Prostate gland (tissue), 2 donors: ENCODE measurements at regions not wholly inside any gene's neighbourhood (a gene's known extent, or its start where the extent isn't known, plus 50 kb on each side); places are given as distances from the start of the nearest gene placed in this dataset.

ENCODE experiments used
- DNase-seq: peaks from one replicate; pipeline ENCODE4 v3.0.0-alpha.2; 2019; ENCODE audit warnings: low spot score
- H3K27ac ChIP-seq, 2 donors: fragments of 200-600 bp; sonication (generic); 2 replicates each; pipeline ENCODE4 v1.5.1; 2017 to 2019
- H3K27me3 ChIP-seq: fragments of 200-600 bp; sonication (generic); replicated peaks from 2 replicates; pipeline ENCODE4 v1.5.1; 2019; ENCODE audit not compliant: insufficient read depth
- H3K36me3 ChIP-seq, 2 donors: fragments of 200-600 bp; sonication (generic); 1 replicate in 1 of 2; 2 replicates in 1 of 2; pipeline versions ENCODE4 v1.5.1 to v1.8.1; 2017 to 2019
- H3K4me1 ChIP-seq: fragments of 200-600 bp; sonication (generic); replicated peaks from 2 replicates; pipeline ENCODE4 v1.5.1; 2019
- H3K4me3 ChIP-seq, 2 donors: fragments of 200-600 bp; sonication (generic); 2 replicates each; pipeline ENCODE4 v1.5.1; 2017 to 2019
- H3K9me3 ChIP-seq: fragments of 200-600 bp; sonication (generic); 2 replicates; pipeline ENCODE4 v1.5.1; 2017
- POLR2A ChIP-seq: fragments of 450-650 bp; IDR thresholded peaks from one replicate; pipeline ENCODE4 v1.6.1; 2016; ENCODE audit warnings: antibody characterized with exemption, mild to moderate bottlenecking
- POLR2AphosphoS5 ChIP-seq: sonication (generic); formaldehyde crosslinking; IDR thresholded peaks from one replicate; pipeline ENCODE4 v1.6.1; 2017; ENCODE audit warnings: antibody characterized with exemption
- WGBS: methylation state at CpG from one replicate; pipeline ENCODE4 v1.1.5; 2018; 5-methylcytosine and 5-hydroxymethylcytosine counted together
- intact Hi-C: fragments of 100-400 bp; cut with DNase I; formaldehyde crosslinking; loops from one replicate; pipeline ENCODE4 v1.14.2; 2022
- TF ChIP-seq, protein P1 (sequence below), 4 experiments: fragments of 200-600 bp in 2 of 4; fragments of 450-650 bp in 2 of 4; sonication (generic) in 2 of 4; IDR thresholded peaks; 1 replicate in 3 of 4; 2 replicates in 1 of 4; pipeline ENCODE4 v1.5.1; 2016 to 2019; ENCODE audit warnings: antibody characterized with exemption in 4 of 4, mild to moderate bottlenecking in 2 of 4, moderate library complexity in 2 of 4

DNA sequence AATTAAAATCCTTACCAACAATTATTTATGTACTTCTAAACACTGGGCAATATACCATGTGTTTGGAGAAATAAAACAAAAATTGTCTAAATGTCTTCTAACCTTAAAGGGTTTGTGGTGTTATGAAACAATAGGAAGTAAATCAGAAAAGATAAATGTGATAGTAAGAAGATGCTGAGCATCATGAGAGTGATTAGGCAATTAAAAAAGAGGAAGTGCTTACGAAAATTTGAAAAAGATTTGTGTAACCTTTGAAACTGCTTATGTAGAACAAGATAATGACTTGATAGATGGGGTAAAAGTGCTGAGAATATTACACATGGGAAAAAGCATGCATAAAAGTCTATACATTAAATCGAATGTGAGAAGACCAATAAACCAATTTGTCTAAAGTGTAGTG lies 573.4 kb upstream of the CNTNAP2 start:
- Histone ChIP-seq H3K4me3 (no peak overlapping the region), H3K36me3 (no peaks in the 10 kb centered on the region), H3K9me3 (no peaks in the 10 kb centered on the region), H3K4me1 (no peaks in the 10 kb centered on the region), H3K27me3 (no peaks in the 10 kb centered on the region), H3K27ac (no peak overlapping the region)
- TF ChIP-seq POLR2AphosphoS5, result no peak
- TF ChIP-seq, protein P1, sequence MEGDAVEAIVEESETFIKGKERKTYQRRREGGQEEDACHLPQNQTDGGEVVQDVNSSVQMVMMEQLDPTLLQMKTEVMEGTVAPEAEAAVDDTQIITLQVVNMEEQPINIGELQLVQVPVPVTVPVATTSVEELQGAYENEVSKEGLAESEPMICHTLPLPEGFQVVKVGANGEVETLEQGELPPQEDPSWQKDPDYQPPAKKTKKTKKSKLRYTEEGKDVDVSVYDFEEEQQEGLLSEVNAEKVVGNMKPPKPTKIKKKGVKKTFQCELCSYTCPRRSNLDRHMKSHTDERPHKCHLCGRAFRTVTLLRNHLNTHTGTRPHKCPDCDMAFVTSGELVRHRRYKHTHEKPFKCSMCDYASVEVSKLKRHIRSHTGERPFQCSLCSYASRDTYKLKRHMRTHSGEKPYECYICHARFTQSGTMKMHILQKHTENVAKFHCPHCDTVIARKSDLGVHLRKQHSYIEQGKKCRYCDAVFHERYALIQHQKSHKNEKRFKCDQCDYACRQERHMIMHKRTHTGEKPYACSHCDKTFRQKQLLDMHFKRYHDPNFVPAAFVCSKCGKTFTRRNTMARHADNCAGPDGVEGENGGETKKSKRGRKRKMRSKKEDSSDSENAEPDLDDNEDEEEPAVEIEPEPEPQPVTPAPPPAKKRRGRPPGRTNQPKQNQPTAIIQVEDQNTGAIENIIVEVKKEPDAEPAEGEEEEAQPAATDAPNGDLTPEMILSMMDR (IDR thresholded peaks at IDR 0.05), result no peak
- WGBS, result 71% methylated on average over 2 of the region's 2 CpGs
- intact Hi-C loops, result no loop called here
- DNase-seq, result no peak

- Histone ChIP-seq H3K9me3 (no peaks in the 10 kb centered on the region), H3K27me3 (no peaks in the 10 kb centered on the region), H3K4me1 (no peaks in the 10 kb centered on the region), H3K4me3 (no peak overlapping the region), H3K27ac (no peak overlapping the region), H3K36me3 (no peaks in the 10 kb centered on the region)
- no peak for DNase-seq
- WGBS, result 43% methylated on average over 2 of the region's 2 CpGs
- TF ChIP-seq POLR2A (no peak), POLR2AphosphoS5 (no peak)
- TF ChIP-seq, protein P1 (IDR thresholded peaks at IDR 0.05), result no peak
- intact Hi-C loops, result no loop called here
Observed at GRCh38 chr7:145539910-145540309, 576.7 kb upstream of the CNTNAP2 start.

DNA sequence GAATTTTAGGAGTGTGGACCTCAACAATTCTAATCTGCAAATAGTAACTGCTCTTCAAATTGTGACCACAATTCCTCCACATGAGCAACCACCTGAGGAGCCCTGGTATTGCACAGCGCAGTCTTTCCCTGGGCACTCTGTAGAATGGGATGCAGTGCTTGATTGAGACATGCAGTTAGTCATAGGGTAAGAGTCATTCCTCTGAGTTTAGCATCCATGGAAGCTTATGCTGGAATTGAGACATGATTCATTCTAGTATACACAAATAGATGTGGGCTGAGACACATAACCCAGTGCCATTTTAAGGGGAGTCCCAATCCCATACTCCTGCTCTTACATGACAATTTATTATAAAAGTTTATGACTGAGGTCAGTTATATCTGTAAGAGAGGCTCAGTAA lies 582.3 kb upstream of the CNTNAP2 start:
- Histone ChIP-seq H3K27me3 (no peaks in the 10 kb centered on the region), H3K4me3 (no peak overlapping the region), H3K9me3 (no peaks in the 10 kb centered on the region), H3K27ac (no peak overlapping the region), H3K36me3 (no peaks in the 10 kb centered on the region), H3K4me1 (no peaks in the 10 kb centered on the region)
- intact Hi-C loops, result no loop called here
- WGBS, result 95% methylated on average over 1 of the region's 1 CpG
- no peak for TF ChIP-seq POLR2A
- TF ChIP-seq, protein P1 (IDR thresholded peaks at IDR 0.05), result no peak
- TF ChIP-seq POLR2AphosphoS5, result no peak
- no peak for DNase-seq

GRCh38 chr7:145520284-145520683 lies 596.3 kb upstream of the CNTNAP2 start:
- WGBS, result 75% methylated on average over 3 of the region's 3 CpGs

DNA sequence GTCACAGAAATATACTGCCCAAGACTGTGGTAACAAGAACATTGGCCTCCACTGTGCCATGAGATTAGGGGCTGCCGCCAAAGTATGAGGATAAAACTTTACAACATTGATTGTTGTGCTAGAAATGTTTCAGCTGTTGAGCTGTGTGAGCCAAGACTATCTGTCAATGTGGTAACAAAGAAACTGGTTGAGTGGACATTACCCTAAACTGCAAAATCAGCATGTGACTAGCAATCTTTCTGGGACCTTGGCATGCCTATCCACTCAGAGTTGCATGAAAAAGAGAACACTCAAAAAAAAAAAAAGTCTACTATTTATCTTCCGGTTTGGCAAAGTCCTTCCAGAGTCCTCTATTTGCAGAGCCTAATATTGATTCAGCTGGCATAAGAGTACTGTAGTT lies 605.6 kb upstream of the CNTNAP2 start:
- DNase-seq, result no peak
- 79% methylated on average over 2 of the region's 2 CpGs for WGBS
- Histone ChIP-seq H3K9me3 (no peaks in the 10 kb centered on the region), H3K27ac (no peak overlapping the region), H3K4me3 (no peak overlapping the region), H3K4me1 (no peaks in the 10 kb centered on the region), H3K27me3 (no peaks in the 10 kb centered on the region), H3K36me3 (no peaks in the 10 kb centered on the region)
- TF ChIP-seq POLR2AphosphoS5, result no peak
- no peak for TF ChIP-seq POLR2A
- TF ChIP-seq, protein P1 (IDR thresholded peaks at IDR 0.05), result no peak
- intact Hi-C loops, result no loop called here

More at GRCh38 chr7:145520284-145520683, 596.3 kb upstream of the CNTNAP2 start:
- no peak overlapping the region for H3K27ac ChIP-seq
- H3K9me3 ChIP-seq, result no peaks in the 10 kb centered on the region
- H3K4me1 ChIP-seq, result no peaks in the 10 kb centered on the region
- TF ChIP-seq, protein P1 (IDR thresholded peaks at IDR 0.05), result no peak
- no peak for TF ChIP-seq POLR2AphosphoS5
- TF ChIP-seq POLR2A, result no peak
- no peaks in the 10 kb centered on the region for H3K27me3 ChIP-seq
- no peak overlapping the region for H3K4me3 ChIP-seq
- intact Hi-C loops, result no loop called here
- H3K36me3 ChIP-seq, result no peaks in the 10 kb centered on the region
- DNase-seq, result no peak
